Pulmonary artery endothelial cell (primary cell): ENCODE measurements at regions not wholly inside any gene's neighbourhood (a gene's known extent, or its start where the extent isn't known, plus 50 kb on each side); places are given as distances from the start of the nearest gene placed in this dataset.

Source experiments
- DNase-seq: peaks from one replicate; pipeline ENCODE4 v3.0.0-alpha.2; 2011; ENCODE audit warnings: low read depth, low spot score

DNA sequence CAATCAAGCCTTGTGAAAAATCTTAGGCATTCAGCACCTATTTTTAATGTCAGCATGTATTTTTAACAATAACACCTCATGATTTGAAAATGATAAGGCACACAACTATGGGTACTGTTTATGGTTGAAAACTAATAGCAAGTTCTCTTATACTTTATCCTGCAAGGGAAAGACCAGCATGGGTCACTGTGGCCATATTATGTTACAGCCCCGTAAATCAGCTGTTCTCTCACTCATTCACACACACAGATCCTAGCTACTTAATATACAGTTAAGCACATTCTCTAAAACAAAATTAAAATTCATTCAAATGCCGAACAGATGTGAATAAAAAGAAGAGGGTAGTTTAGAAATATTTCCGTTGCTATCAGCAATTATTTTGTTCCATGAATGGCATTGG is 224.4 kb downstream of the OGFRL1 start:
- DNase-seq = no peak

DNA sequence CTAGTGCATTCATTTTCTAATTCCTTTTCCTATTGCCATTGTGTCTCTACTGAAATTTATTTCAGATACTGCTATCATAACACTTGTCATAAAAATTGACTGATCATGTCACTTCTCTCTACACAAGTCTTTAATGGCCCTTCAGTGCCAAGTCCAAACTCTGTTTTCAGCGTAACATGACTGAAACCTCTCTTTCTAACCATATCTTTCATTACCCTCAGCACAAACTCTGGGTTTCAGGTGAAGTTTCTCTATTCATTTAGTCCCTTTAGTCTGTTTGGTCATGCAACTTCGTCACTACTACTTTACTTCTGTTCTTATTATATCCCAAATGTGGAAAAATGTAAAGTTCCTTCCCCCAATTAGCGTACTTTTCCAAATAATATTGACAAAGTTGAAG is 234.9 kb downstream of the OGFRL1 start:
- DNase-seq = no peak

GRCh38 chr6:71524201-71524600 is 235.6 kb downstream of the OGFRL1 start:
- no peak for DNase-seq

GRCh38 chr6:71527886-71528285 is 239.3 kb downstream of the OGFRL1 start:
- DNase-seq = no peak

- DNase-seq = no peak
Measured at GRCh38 chr6:71529026-71529425, 240.4 kb downstream of the OGFRL1 start.

DNA sequence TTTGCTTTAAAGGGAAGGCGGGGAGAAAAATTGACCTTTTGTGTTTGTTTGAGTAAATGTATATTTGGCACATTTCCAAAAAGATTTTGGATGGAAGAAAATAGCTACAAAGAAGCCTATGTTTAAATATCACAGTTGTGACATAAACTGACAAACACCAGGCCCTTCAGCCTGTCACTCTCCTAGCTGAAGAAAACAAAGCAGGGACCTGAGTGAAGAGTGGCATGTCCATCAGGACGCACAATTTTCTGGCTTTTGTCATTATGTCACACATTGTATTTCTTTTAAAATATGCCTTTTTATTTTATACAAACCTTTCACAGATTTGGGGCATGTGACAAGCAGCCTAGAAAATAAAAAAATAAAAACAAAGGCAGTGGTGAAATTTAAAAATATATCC is 241.2 kb downstream of the OGFRL1 start:
- no peak for DNase-seq

- no peak for DNase-seq
Measured at GRCh38 chr6:71531006-71531405, 242.4 kb downstream of the OGFRL1 start.

GRCh38 chr6:71531841-71532240 is 243.2 kb downstream of the OGFRL1 start:
- no peak for DNase-seq

- no peak for DNase-seq
Measured at GRCh38 chr6:71533939-71534379, 245.3 kb downstream of the OGFRL1 start.

GRCh38 chr6:71534921-71535320 is 246.3 kb downstream of the OGFRL1 start:
- no peak for DNase-seq

DNA sequence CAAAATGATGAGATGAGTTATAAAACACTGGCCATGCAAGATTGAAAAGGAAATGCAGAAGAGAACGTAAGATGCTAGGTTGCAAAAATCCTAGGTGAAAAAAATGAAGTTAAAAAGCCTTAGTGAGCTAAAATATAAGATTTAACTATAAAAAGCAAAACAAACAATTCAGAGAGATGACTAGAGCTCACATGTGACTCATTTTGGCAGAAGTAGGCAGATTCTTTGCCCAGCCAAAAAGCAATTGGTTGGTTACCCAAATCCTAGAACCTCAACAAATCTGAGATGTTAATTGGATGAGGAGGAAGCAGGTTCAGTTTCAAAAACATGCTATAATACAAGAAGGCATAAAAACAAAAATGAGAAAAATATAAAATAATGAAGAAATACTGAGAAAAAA is 249.1 kb downstream of the OGFRL1 start:
- no peak for DNase-seq

DNA sequence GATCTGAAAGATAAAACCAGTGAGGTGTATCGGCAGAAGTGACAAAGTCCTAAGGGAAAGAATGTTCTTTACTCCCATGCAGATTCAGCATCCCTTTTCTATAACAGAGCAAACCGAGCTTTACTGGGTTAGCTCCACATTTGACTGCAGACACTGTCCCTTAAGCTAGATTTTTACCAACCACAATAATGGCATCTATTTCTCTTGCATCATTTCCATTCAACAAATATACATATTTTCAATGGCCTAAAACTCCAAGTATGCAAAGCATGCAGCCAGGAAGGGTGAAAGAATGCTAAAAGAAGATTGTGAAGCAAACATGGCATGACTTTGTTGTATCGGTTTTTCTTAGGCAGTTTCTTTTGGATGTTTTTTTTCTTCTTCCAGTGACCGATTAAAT is 255.4 kb downstream of the OGFRL1 start:
- DNase-seq = no peak

- DNase-seq = no peak
Measured at GRCh38 chr6:71544906-71545305, 256.3 kb downstream of the OGFRL1 start.

GRCh38 chr6:71545905-71546304 is 257.3 kb downstream of the OGFRL1 start:
- no peak for DNase-seq

DNA sequence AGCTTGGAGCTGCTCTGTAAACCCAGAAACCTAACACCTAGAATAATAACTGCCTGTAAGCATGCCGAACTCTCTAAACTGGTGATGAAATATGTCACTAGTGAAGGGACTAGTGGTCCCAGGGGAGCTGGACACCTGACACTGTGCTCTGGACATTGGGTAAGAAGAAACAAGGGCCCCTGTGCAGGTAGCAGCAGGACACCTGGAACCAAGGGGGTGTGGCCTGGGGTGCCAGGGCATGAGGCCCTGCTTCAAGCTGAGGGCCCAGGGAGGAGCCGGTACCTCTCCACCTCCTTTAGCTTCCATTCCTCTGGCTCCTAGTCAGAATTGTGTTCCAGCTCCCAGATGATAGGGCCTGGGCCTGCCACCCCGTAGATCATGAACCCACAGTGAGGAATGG is 263.2 kb downstream of the OGFRL1 start:
- DNase-seq = no peak

DNA sequence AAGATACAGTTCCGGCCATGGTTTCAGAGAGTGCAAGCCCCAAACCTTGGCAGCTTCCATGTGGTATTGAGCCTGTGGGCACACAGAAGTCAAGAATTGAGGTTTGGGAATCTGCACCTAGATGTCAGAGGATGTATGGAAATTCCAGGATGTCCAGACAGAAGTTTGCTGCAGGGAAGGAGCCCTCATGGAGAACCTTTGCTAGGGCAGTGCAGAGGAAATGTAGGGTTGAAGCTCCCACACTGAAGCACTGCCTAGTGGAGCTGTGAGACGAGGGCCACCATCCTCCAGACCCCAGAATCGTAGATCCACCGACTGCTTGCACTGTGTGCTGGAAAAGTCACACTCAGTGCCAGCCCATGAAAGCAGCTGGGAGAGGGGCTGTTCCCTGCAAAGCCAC is 267.5 kb downstream of the OGFRL1 start:
- DNase-seq = no peak

DNA sequence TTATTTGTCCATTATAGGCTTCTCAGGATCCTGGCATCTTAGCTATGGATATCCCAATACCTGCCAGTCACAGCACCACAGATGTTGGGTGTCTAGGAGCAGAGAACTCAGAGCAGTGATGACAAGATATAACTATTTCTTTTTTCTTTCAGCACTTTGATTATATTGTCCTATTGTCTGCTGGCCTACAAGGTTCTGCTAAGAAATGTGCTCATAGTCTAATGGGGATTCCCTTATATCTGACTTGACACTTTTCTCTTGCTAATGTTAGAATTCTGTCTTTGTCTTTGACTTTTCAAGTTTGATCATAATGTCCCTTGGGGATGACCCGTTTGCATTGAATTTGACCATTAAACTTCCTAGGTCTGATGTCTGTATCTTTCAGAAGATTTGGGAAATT is 270.4 kb downstream of the OGFRL1 start:
- DNase-seq = no peak

DNA sequence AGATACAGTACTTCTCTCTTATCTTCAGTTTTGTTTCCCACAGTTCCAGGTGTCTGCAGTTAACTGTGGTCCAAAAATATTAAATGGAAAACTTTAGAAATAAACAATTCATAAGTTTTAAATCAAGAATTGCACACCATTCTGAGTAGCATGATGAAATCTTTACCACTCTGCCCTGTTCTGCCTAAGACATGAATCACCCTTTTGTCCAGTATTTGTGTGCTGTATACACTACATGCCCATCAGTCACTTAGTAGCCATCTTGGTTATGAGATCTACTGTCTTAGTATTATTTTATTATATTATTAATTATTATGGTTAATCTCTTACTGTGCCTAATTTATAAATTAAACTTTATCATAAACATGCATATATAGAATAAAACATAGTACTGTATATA is 279.0 kb downstream of the OGFRL1 start:
- DNase-seq = no peak

DNA sequence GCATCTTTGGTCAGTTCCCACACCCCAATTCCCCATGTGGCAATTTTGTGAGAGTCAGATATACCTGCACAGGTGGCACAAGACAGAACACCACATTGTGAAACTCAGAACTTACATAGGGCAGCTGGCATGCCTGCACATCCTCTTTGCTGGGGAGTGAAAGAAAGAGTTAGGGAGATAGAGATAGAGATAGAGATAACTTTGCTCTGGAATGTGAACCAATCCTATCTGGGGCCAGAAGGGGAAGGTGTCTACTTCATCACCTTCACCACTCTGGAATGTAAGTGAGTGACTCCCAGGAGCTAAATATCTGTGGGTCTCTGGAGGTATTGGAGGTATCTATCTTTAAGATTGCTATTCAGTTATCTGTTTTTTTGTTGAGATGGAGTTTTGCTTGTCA is 289.2 kb downstream of the OGFRL1 start:
- no peak for DNase-seq

DNA sequence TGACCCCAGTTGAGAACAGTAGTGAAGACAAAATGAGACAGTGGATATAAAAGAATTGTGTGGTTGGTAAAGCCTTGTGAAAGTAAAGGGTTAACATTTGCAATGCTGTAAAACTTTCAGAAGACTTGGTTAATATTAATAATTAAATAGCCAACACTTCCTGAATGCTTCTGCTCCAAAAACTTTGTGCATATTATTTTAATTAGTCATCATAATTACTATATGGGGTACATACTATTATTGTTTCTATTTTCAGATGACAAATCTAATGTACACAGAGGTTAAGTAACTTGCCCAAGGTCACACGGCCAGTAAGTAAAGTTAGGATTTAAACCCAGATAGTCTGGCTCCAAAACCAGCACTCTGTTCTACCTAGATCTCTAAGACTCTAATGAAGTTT is 291.3 kb downstream of the OGFRL1 start:
- no peak for DNase-seq

DNA sequence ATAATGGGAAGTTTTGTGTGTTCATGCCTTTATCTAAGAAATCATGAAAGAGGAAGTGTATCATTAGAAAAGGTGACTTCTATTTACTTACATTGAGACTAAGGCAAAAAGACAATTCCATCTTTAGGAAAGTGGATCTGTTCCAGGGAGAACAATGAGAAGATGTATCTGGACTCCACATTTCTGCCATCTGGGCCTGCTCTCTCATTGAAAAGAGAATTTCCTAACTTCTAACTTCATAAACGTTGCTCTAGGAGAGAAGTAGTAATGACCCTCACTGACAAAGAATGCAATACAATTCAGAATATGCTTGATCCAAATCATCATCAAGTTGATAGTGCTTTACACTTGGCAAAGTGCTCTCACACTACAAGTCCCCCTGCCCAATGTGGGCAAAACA is 294.2 kb downstream of the OGFRL1 start:
- DNase-seq = no peak

- no peak for DNase-seq
Measured at GRCh38 chr6:71584712-71585436, 296.3 kb downstream of the OGFRL1 start.

DNA sequence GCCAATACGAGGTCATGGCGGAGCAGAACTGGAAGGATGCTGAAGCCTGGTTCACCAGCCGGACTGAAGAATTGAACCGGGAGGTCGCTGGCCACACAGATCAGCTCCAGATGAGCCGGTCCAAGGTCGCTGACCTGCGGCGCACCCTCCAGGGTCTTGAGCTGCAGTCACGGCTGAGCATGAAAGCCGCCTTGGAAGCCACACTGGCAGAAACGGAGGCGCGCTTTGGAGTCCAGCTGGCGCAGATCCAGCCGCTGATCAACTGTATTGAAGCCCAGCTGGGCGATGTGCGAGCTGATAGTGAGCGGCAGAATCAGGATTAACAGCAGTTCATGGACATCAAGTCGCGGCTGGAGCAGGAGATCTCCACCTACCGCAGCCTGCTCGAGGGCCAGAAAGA is 296.9 kb downstream of the OGFRL1 start:
- DNase-seq = no peak

- DNase-seq = no peak
Measured at GRCh38 chr6:71588490-71588889, 297.9 kb upstream of the RIMS1 start.
